Astrocyte (in vitro differentiated cells and primary cell): ENCODE measurements at regions not wholly inside any gene's neighbourhood (a gene's known extent, or its start where the extent isn't known, plus 50 kb on each side); places are given as distances from the start of the nearest gene placed in this dataset.

ENCODE experiments used
- DNase-seq: peaks from one replicate; pipeline ENCODE4 v3.0.0-alpha.2; 2010; ENCODE audit warnings: low read depth
- FAIRE-seq: peaks from 2 replicates; lab custom pipeline; 2011; peaks lifted over from hg19 to GRCh38; lab: Jason Lieb, UNC
- H2AFZ ChIP-seq: 2 replicates; pipeline ENCODE4 v1.6.0; 2012; ENCODE audit warnings: low read depth, low read length, inconsistent platforms
- H3K27ac ChIP-seq: 2 replicates; pipeline ENCODE4 v1.5.1; 2011; ENCODE audit warnings: low read depth, low read length, inconsistent platforms
- H3K27me3 ChIP-seq: 2 replicates; pipeline ENCODE4 v1.6.0; 2011; ENCODE audit warnings: low read length, inconsistent platforms; ENCODE audit not compliant: insufficient read depth
- H3K36me3 ChIP-seq: 2 replicates; pipeline ENCODE4 v1.5.1; 2011; ENCODE audit warnings: low read length, inconsistent platforms; ENCODE audit not compliant: insufficient read depth
- H3K4me1 ChIP-seq: 2 replicates; pipeline ENCODE4 v1.5.1; 2011; ENCODE audit warnings: low read length, inconsistent platforms; ENCODE audit not compliant: insufficient read depth
- H3K4me2 ChIP-seq: 2 replicates; pipeline ENCODE4 v1.6.0; 2012; ENCODE audit warnings: low read length, inconsistent platforms
- H3K4me3 ChIP-seq: 2 replicates; pipeline ENCODE4 v1.5.1; 2011; ENCODE audit warnings: low read depth, mild to moderate bottlenecking, low read length, inconsistent platforms; ENCODE audit not compliant: insufficient read depth
- H3K79me2 ChIP-seq: 2 replicates; pipeline ENCODE4 v1.6.0; 2012; ENCODE audit warnings: mild to moderate bottlenecking, low read length, inconsistent platforms; ENCODE audit not compliant: insufficient read depth
- H3K9ac ChIP-seq: 2 replicates; pipeline ENCODE4 v1.6.0; 2012; ENCODE audit warnings: mild to moderate bottlenecking, low read length, inconsistent platforms
- H3K9me3 ChIP-seq: 2 replicates; pipeline ENCODE4 v1.5.1; 2012; ENCODE audit warnings: low read depth, mild to moderate bottlenecking, low read length, inconsistent platforms; ENCODE audit not compliant: insufficient read depth
- H4K20me1 ChIP-seq: 2 replicates; pipeline ENCODE4 v1.6.0; 2012; ENCODE audit warnings: low read length, inconsistent platforms; ENCODE audit not compliant: insufficient read depth
- H3K27ac Mint-ChIP-seq: one replicate; pipeline ENCODE4 v1.8.0; 2021; ENCODE audit warnings: mild to moderate bottlenecking, mixed read lengths; ENCODE audit not compliant: unreplicated experiment
- H3K27me3 Mint-ChIP-seq: one replicate; pipeline ENCODE4 v1.8.0; 2021; ENCODE audit warnings: low read depth, mixed read lengths; ENCODE audit not compliant: unreplicated experiment
- H3K36me3 Mint-ChIP-seq: one replicate; pipeline ENCODE4 v1.8.0; 2021; ENCODE audit warnings: low read depth, mixed read lengths; ENCODE audit not compliant: unreplicated experiment
- H3K4me1 Mint-ChIP-seq: one replicate; pipeline ENCODE4 v1.8.0; 2021; ENCODE audit warnings: low read depth, mixed read lengths; ENCODE audit not compliant: unreplicated experiment
- H3K4me3 Mint-ChIP-seq: one replicate; pipeline ENCODE4 v1.8.0; 2021; ENCODE audit warnings: mild to moderate bottlenecking, moderate library complexity, mixed read lengths; ENCODE audit not compliant: unreplicated experiment
- H3K9me3 Mint-ChIP-seq: one replicate; pipeline ENCODE4 v1.8.0; 2021; ENCODE audit warnings: mild to moderate bottlenecking, mixed read lengths; ENCODE audit not compliant: unreplicated experiment
- EZH2 ChIP-seq: IDR thresholded peaks from 2 replicates; pipeline ENCODE4 v1.6.1; 2012; ENCODE audit warnings: mild to moderate bottlenecking, low read length, inconsistent platforms; ENCODE audit not compliant: insufficient read depth
- TF ChIP-seq, protein P1 (sequence below): IDR thresholded peaks from 2 replicates; pipeline ENCODE4 v1.5.1; 2011; ENCODE audit warnings: low read depth, mild to moderate bottlenecking, inconsistent platforms, low read length, moderate library complexity; ENCODE audit not compliant: insufficient read depth

DNA sequence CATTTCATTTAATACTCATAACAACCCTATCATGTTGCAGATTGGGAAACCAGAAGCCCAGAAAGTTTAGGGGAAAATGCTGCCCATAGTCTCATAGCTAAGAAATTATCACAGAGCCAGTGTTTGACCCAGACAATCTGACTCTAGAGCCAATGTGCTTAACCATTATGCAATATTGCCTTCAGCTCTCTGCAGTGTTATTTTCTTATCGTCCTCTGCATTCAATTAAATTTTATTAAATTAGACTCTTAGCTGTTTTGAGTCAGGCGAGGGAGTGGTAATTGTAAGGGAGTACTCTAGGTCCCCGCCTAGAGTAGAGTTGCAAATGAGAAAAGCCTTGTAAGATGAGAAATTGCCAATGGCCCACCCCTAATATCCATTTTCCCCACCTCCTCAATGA lies 191.1 kb downstream of the TTLL7 start:
- FAIRE-seq: no peak
- no peaks in the 10 kb centered on the region for H3K27me3 Mint-ChIP-seq
- no peaks in the 10 kb centered on the region for H3K79me2 ChIP-seq

GRCh38 chr1:83807231-83807630 lies 191.7 kb downstream of the TTLL7 start:
- no peak overlapping the region for H3K4me3 ChIP-seq
- no peak overlapping the region for H3K9ac ChIP-seq
- DNase-seq: no peak
- Mint-ChIP-seq H3K27me3 (no peaks in the 10 kb centered on the region), H3K9me3 (no peaks in the 10 kb centered on the region), H3K27ac (no peak overlapping the region), H3K4me3 (no peak overlapping the region), H3K4me1 (no peaks in the 10 kb centered on the region), H3K36me3 (no peaks in the 10 kb centered on the region)
- H4K20me1 ChIP-seq: no peaks in the 10 kb centered on the region
- no peaks in the 10 kb centered on the region for H3K36me3 ChIP-seq
- no peak overlapping the region for H3K4me2 ChIP-seq
- H2AFZ ChIP-seq: no peak overlapping the region
- H3K79me2 ChIP-seq: no peaks in the 10 kb centered on the region
- no peaks in the 10 kb centered on the region for H3K27me3 ChIP-seq
- H3K4me1 ChIP-seq: no peaks in the 10 kb centered on the region
- TF ChIP-seq EZH2: no peak
- TF ChIP-seq, protein P1, sequence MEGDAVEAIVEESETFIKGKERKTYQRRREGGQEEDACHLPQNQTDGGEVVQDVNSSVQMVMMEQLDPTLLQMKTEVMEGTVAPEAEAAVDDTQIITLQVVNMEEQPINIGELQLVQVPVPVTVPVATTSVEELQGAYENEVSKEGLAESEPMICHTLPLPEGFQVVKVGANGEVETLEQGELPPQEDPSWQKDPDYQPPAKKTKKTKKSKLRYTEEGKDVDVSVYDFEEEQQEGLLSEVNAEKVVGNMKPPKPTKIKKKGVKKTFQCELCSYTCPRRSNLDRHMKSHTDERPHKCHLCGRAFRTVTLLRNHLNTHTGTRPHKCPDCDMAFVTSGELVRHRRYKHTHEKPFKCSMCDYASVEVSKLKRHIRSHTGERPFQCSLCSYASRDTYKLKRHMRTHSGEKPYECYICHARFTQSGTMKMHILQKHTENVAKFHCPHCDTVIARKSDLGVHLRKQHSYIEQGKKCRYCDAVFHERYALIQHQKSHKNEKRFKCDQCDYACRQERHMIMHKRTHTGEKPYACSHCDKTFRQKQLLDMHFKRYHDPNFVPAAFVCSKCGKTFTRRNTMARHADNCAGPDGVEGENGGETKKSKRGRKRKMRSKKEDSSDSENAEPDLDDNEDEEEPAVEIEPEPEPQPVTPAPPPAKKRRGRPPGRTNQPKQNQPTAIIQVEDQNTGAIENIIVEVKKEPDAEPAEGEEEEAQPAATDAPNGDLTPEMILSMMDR: no peak
- no peaks in the 10 kb centered on the region for H3K9me3 ChIP-seq
- FAIRE-seq: no peak
- H3K27ac ChIP-seq: no peak overlapping the region

More for the DNA sequence above, 191.1 kb downstream of the TTLL7 start:
- Histone ChIP-seq H3K36me3 (no peaks in the 10 kb centered on the region), H4K20me1 (no peaks in the 10 kb centered on the region), H3K4me2 (no peak overlapping the region), H3K9me3 (no peaks in the 10 kb centered on the region), H3K27me3 (no peaks in the 10 kb centered on the region), H3K4me1 (no peaks in the 10 kb centered on the region), H3K4me3 (no peak overlapping the region), H3K9ac (no peak overlapping the region), H3K27ac (no peak overlapping the region), H2AFZ (no peak overlapping the region)
- no peak overlapping the region for H3K4me3 Mint-ChIP-seq
- no peak for DNase-seq
- H3K4me1 Mint-ChIP-seq: no peaks in the 10 kb centered on the region
- H3K9me3 Mint-ChIP-seq: no peaks in the 10 kb centered on the region
- no peaks in the 10 kb centered on the region for H3K36me3 Mint-ChIP-seq
- no peak overlapping the region for H3K27ac Mint-ChIP-seq
- TF ChIP-seq, protein P1: no peak
- TF ChIP-seq EZH2: no peak

- Histone ChIP-seq H3K27me3 (no peaks in the 10 kb centered on the region), H3K9me3 (no peaks in the 10 kb centered on the region), H3K9ac (no peak overlapping the region), H3K27ac (no peak overlapping the region), H3K4me2 (no peak overlapping the region), H4K20me1 (no peaks in the 10 kb centered on the region), H3K79me2 (no peaks in the 10 kb centered on the region), H2AFZ (no peak overlapping the region), H3K36me3 (no peaks in the 10 kb centered on the region), H3K4me3 (no peak overlapping the region), H3K4me1 (no peaks in the 10 kb centered on the region)
- no peak overlapping the region for H3K4me3 Mint-ChIP-seq
- FAIRE-seq (no peak), DNase-seq (no peak)
- no peak overlapping the region for H3K27ac Mint-ChIP-seq
- no peaks in the 10 kb centered on the region for H3K9me3 Mint-ChIP-seq
- no peaks in the 10 kb centered on the region for H3K36me3 Mint-ChIP-seq
- no peaks in the 10 kb centered on the region for H3K27me3 Mint-ChIP-seq
- no peaks in the 10 kb centered on the region for H3K4me1 Mint-ChIP-seq
- TF ChIP-seq EZH2: no peak
- TF ChIP-seq, protein P1: no peak
Measured at GRCh38 chr1:83805921-83806320, 193.0 kb downstream of the TTLL7 start.
